ENCODE measurements at regions not wholly inside any gene's neighbourhood (a gene's known extent, or its start where the extent isn't known, plus 50 kb on each side); places are given as distances from the start of the nearest gene placed in this dataset.

GRCh38 chr1:233485385-233485784 is 128.5 kb upstream of the KCNK1 start:
- H3K27ac Mint-ChIP-seq (ENCODE audit: unreplicated experiment) = no peak overlapping the region
- H3K4me1 Mint-ChIP-seq (ENCODE audit: unreplicated experiment) = no peaks in the 10 kb centered on the region
- H3K9me3 Mint-ChIP-seq (ENCODE audit: unreplicated experiment) = no peaks in the 10 kb centered on the region
- TF ChIP-seq CTCF (IDR thresholded peaks at IDR 0.05) = no peak
- H3K27me3 Mint-ChIP-seq (ENCODE audit: unreplicated experiment) = peaks cover 2% of the 10 kb centered on the region
- no peak overlapping the region for H3K4me3 Mint-ChIP-seq (ENCODE audit: unreplicated experiment)
- no peaks in the 10 kb centered on the region for H3K36me3 Mint-ChIP-seq (ENCODE audit: unreplicated experiment)
- DNase-seq (ENCODE audit: extremely low spot score, unreplicated experiment) = no peak

GRCh38 chr1:233485809-233486398 is 128.0 kb upstream of the KCNK1 start:
- no peak overlapping the region for H3K4me3 Mint-ChIP-seq (ENCODE audit: unreplicated experiment)
- H3K27me3 Mint-ChIP-seq (ENCODE audit: unreplicated experiment) = peaks cover 2% of the 10 kb centered on the region
- H3K9me3 Mint-ChIP-seq (ENCODE audit: unreplicated experiment) = no peaks in the 10 kb centered on the region
- H3K27ac Mint-ChIP-seq (ENCODE audit: unreplicated experiment) = no peak overlapping the region
- no peak for DNase-seq (ENCODE audit: extremely low spot score, unreplicated experiment)
- TF ChIP-seq CTCF (IDR thresholded peaks at IDR 0.05) = no peak
- H3K4me1 Mint-ChIP-seq (ENCODE audit: unreplicated experiment) = no peaks in the 10 kb centered on the region
- no peaks in the 10 kb centered on the region for H3K36me3 Mint-ChIP-seq (ENCODE audit: unreplicated experiment)

GRCh38 chr1:233487408-233487807 is 126.5 kb upstream of the KCNK1 start:
- no peaks in the 10 kb centered on the region for H3K9me3 Mint-ChIP-seq (ENCODE audit: unreplicated experiment)
- DNase-seq (ENCODE audit: extremely low spot score, unreplicated experiment) = no peak
- TF ChIP-seq CTCF (IDR thresholded peaks at IDR 0.05) = no peak
- H3K4me1 Mint-ChIP-seq (ENCODE audit: unreplicated experiment) = no peaks in the 10 kb centered on the region
- no peak overlapping the region for H3K4me3 Mint-ChIP-seq (ENCODE audit: unreplicated experiment)
- no peak overlapping the region for H3K27ac Mint-ChIP-seq (ENCODE audit: unreplicated experiment)
- H3K36me3 Mint-ChIP-seq (ENCODE audit: unreplicated experiment) = no peaks in the 10 kb centered on the region
- H3K27me3 Mint-ChIP-seq (ENCODE audit: unreplicated experiment) = peaks cover 2% of the 10 kb centered on the region

GRCh38 chr1:233489411-233489810 is 124.5 kb upstream of the KCNK1 start:
- Mint-ChIP-seq H3K27me3 (ENCODE audit: unreplicated experiment) (no peaks in the 10 kb centered on the region), H3K4me3 (ENCODE audit: unreplicated experiment) (no peak overlapping the region), H3K36me3 (ENCODE audit: unreplicated experiment) (no peaks in the 10 kb centered on the region), H3K4me1 (ENCODE audit: unreplicated experiment) (no peaks in the 10 kb centered on the region), H3K27ac (ENCODE audit: unreplicated experiment) (no peak overlapping the region), H3K9me3 (ENCODE audit: unreplicated experiment) (no peaks in the 10 kb centered on the region)
- DNase-seq (ENCODE audit: extremely low spot score, unreplicated experiment) = no peak
- no peak for TF ChIP-seq CTCF (IDR thresholded peaks at IDR 0.05)

- H3K4me1 Mint-ChIP-seq (ENCODE audit: unreplicated experiment) = no peaks in the 10 kb centered on the region
- H3K27ac Mint-ChIP-seq (ENCODE audit: unreplicated experiment) = no peak overlapping the region
- no peaks in the 10 kb centered on the region for H3K9me3 Mint-ChIP-seq (ENCODE audit: unreplicated experiment)
- DNase-seq (ENCODE audit: extremely low spot score, unreplicated experiment) = no peak
- TF ChIP-seq CTCF (IDR thresholded peaks at IDR 0.05) = no peak
- H3K36me3 Mint-ChIP-seq (ENCODE audit: unreplicated experiment) = no peaks in the 10 kb centered on the region
- H3K4me3 Mint-ChIP-seq (ENCODE audit: unreplicated experiment) = no peak overlapping the region
- H3K27me3 Mint-ChIP-seq (ENCODE audit: unreplicated experiment) = no peaks in the 10 kb centered on the region
Measured at GRCh38 chr1:233490488-233490887, 123.4 kb upstream of the KCNK1 start.
